Hepatocyte (in vitro differentiated cells): ENCODE measurements at regions not wholly inside any gene's neighbourhood (a gene's known extent, or its start where the extent isn't known, plus 50 kb on each side); places are given as distances from the start of the nearest gene placed in this dataset.

Source experiments
- DNase-seq: peaks from one replicate; pipeline ENCODE4 v3.0.0-alpha.2; 2016; ENCODE audit warnings: low spot score
- H2AFZ ChIP-seq: fragments of 200-600 bp; sonication (generic); 2 replicates; pipeline ENCODE4 v1.6.0; 2016; ENCODE audit warnings: antibody characterized with exemption, mild to moderate bottlenecking
- H3K27ac ChIP-seq: fragments of 200-600 bp; sonication (generic); 2 replicates; pipeline ENCODE4 v1.5.1; 2016; ENCODE audit warnings: mild to moderate bottlenecking
- H3K27me3 ChIP-seq: fragments of 200-600 bp; sonication (generic); 2 replicates; pipeline ENCODE4 v1.6.1; 2016
- H3K36me3 ChIP-seq: fragments of 200-600 bp; sonication (generic); replicated peaks from 2 replicates; pipeline ENCODE4 v1.5.1; 2016; ENCODE audit warnings: low read depth; ENCODE audit not compliant: insufficient read depth
- H3K4me1 ChIP-seq: fragments of 200-600 bp; sonication (generic); 2 replicates; pipeline ENCODE4 v1.5.1; 2016; ENCODE audit warnings: mild to moderate bottlenecking, moderate library complexity; ENCODE audit not compliant: insufficient read depth
- H3K4me2 ChIP-seq: fragments of 200-600 bp; sonication (generic); 2 replicates; pipeline ENCODE4 v1.6.0; 2016
- H3K4me3 ChIP-seq: fragments of 200-600 bp; sonication (generic); 2 replicates; pipeline ENCODE4 v1.5.1; 2016; ENCODE audit warnings: mild to moderate bottlenecking
- H3K79me2 ChIP-seq: fragments of 200-600 bp; sonication (generic); 2 replicates; pipeline ENCODE4 v1.6.0; 2017; ENCODE audit warnings: mild to moderate bottlenecking
- H3K9me2 ChIP-seq: fragments of 200-600 bp; sonication (generic); replicated peaks from 2 replicates; pipeline ENCODE4 v1.6.0; 2017; ENCODE audit warnings: mild to moderate bottlenecking; ENCODE audit not compliant: insufficient read depth
- H3K9me3 ChIP-seq: fragments of 200-600 bp; sonication (generic); 2 replicates; pipeline ENCODE4 v1.5.1; 2016; ENCODE audit warnings: low read depth, mild to moderate bottlenecking
- H4K20me1 ChIP-seq: fragments of 200-600 bp; sonication (generic); 2 replicates; pipeline ENCODE4 v1.6.0; 2016; ENCODE audit warnings: mild to moderate bottlenecking; ENCODE audit not compliant: insufficient read depth, poor library complexity, severe bottlenecking
- CTCF ChIP-seq: fragments of 200-600 bp; sonication (generic); IDR thresholded peaks from 2 replicates; pipeline ENCODE4 v1.5.1; 2016; ENCODE audit warnings: antibody characterized with exemption, mild to moderate bottlenecking; ENCODE audit not compliant: poor library complexity
- EZH2 ChIP-seq: fragments of 200-600 bp; sonication (generic); IDR thresholded peaks from 2 replicates; pipeline ENCODE4 v1.6.1; 2016; ENCODE audit warnings: antibody characterized with exemption, mild to moderate bottlenecking, borderline replicate concordance
- EZH2phosphoT487 ChIP-seq: fragments of 200-600 bp; sonication (generic); IDR thresholded peaks from one replicate; pipeline ENCODE4 v1.6.1; 2018; ENCODE audit warnings: antibody characterized with exemption, mild to moderate bottlenecking, low read depth, moderate library complexity; ENCODE audit not compliant: unreplicated experiment, severe bottlenecking
- WGBS: methylation state at CpG from one replicate; pipeline ENCODE4 v1.1.6; 2016; ENCODE audit warnings: low lambda C conversion rate; ENCODE audit errors: missing lambda C conversion rate; 5-methylcytosine and 5-hydroxymethylcytosine counted together

GRCh38 chr2:186327251-186327868 is 158.7 kb upstream of the ZC3H15 start:
- Histone ChIP-seq H3K4me1 (peaks cover 20% of the 10 kb centered on the region), H3K27ac (peak overlapping the region; percentile 36), H3K36me3 (no peaks in the 10 kb centered on the region), H4K20me1 (no peaks in the 10 kb centered on the region), H3K9me3 (no peaks in the 10 kb centered on the region), H3K27me3 (no peaks in the 10 kb centered on the region), H2AFZ (no peak overlapping the region), H3K4me2 (no peak overlapping the region), H3K9me2 (no peaks in the 10 kb centered on the region), H3K79me2 (no peaks in the 10 kb centered on the region), H3K4me3 (no peak overlapping the region)
- no peak for DNase-seq
- no peak for TF ChIP-seq CTCF
- WGBS = 72% methylated on average over 3 of the region's 3 CpGs

GRCh38 chr2:186328838-186329237 is 157.2 kb upstream of the ZC3H15 start:
- H3K9me3 ChIP-seq = no peaks in the 10 kb centered on the region
- peaks cover 20% of the 10 kb centered on the region for H3K4me1 ChIP-seq
- TF ChIP-seq EZH2phosphoT487 = no peak
- no peak overlapping the region for H3K4me2 ChIP-seq
- peak overlapping the region; percentile 36 for H3K27ac ChIP-seq
- no peaks in the 10 kb centered on the region for H3K27me3 ChIP-seq
- no peak overlapping the region for H2AFZ ChIP-seq
- no peaks in the 10 kb centered on the region for H3K36me3 ChIP-seq
- DNase-seq = no peak
- H4K20me1 ChIP-seq = no peaks in the 10 kb centered on the region
- no peaks in the 10 kb centered on the region for H3K79me2 ChIP-seq
- no peak overlapping the region for H3K4me3 ChIP-seq
- no peaks in the 10 kb centered on the region for H3K9me2 ChIP-seq

- Histone ChIP-seq H3K9me2 (no peaks in the 10 kb centered on the region), H3K27me3 (no peaks in the 10 kb centered on the region), H4K20me1 (no peaks in the 10 kb centered on the region), H3K36me3 (no peaks in the 10 kb centered on the region), H3K4me2 (no peak overlapping the region), H3K4me3 (no peak overlapping the region), H3K79me2 (no peaks in the 10 kb centered on the region), H3K4me1 (peaks cover 20% of the 10 kb centered on the region), H3K9me3 (no peaks in the 10 kb centered on the region), H2AFZ (no peak overlapping the region), H3K27ac (no peak overlapping the region)
- TF ChIP-seq CTCF = no peak
- no peak for DNase-seq
- WGBS = 89% methylated on average over 1 of the region's 1 CpG
Measured at GRCh38 chr2:186330050-186330449, 156.0 kb upstream of the ZC3H15 start.

- Histone ChIP-seq H3K79me2 (no peaks in the 10 kb centered on the region), H3K9me2 (no peaks in the 10 kb centered on the region), H3K4me2 (no peak overlapping the region), H2AFZ (no peak overlapping the region), H3K4me3 (no peak overlapping the region), H3K36me3 (no peaks in the 10 kb centered on the region), H3K27me3 (no peaks in the 10 kb centered on the region), H3K9me3 (no peaks in the 10 kb centered on the region), H3K27ac (no peak overlapping the region), H3K4me1 (no peaks in the 10 kb centered on the region), H4K20me1 (no peaks in the 10 kb centered on the region)
- no peak for TF ChIP-seq CTCF
- TF ChIP-seq EZH2phosphoT487 = no peak
- no peak for TF ChIP-seq EZH2
- no peak for DNase-seq
- 60% methylated on average over 1 of the region's 1 CpG for WGBS
Measured at GRCh38 chr2:186339716-186340115, 146.3 kb upstream of the ZC3H15 start.
